Body of pancreas (tissue), 4 donors: ENCODE measurements at regions not wholly inside any gene's neighbourhood (a gene's known extent, or its start where the extent isn't known, plus 50 kb on each side); places are given as distances from the start of the nearest gene placed in this dataset.
"Not testable (repeated sequence)": the region's sequence is repeated elsewhere in the genome, so short reads cannot be mapped to it uniquely, and the experiment has no call there.

ENCODE experiments used
- ATAC-seq: fragments of 150-250 bp; one replicate; pipeline ENCODE4 v1.9.1; 2016
- DNase-seq, 4 donors: peaks; one replicate each; pipeline ENCODE4 v3.0.0-alpha.2; 2019
- H3K27ac ChIP-seq, 4 donors: fragments of 200-600 bp; sonication (generic); 1 replicate in 3 of 4; 2 replicates in 1 of 4; pipeline versions ENCODE4 v1.5.1 to v1.6.1; 2016 to 2019; ENCODE audit warnings: mild to moderate bottlenecking in 1 of 4, mixed read lengths in 1 of 4, moderate library complexity in 1 of 4
- H3K27me3 ChIP-seq, 2 donors: fragments of 200-600 bp; sonication (generic); one replicate each; pipeline ENCODE4 v1.6.0; 2016; ENCODE audit warnings: mild to moderate bottlenecking in 1 of 2
- H3K36me3 ChIP-seq, 2 donors: fragments of 200-600 bp; sonication (generic); replicated peaks in 1 of 2; 2 replicates each; pipeline ENCODE4 v1.5.1; 2016; ENCODE audit warnings: low read depth in 2 of 2; ENCODE audit not compliant: insufficient read depth in 1 of 2
- H3K4me1 ChIP-seq: fragments of 200-600 bp; sonication (generic); one replicate; pipeline ENCODE4 v1.6.0; 2016
- H3K4me3 ChIP-seq, 2 donors: fragments of 200-600 bp; sonication (generic); 1 replicate in 1 of 2; 2 replicates in 1 of 2; pipeline ENCODE4 v1.5.1; 2016 to 2019
- H3K9me3 ChIP-seq, 3 donors: fragments of 200-600 bp; sonication (generic); 1 replicate in 2 of 3; 2 replicates in 1 of 3; pipeline ENCODE4 v1.5.1; 2016
- CTCF ChIP-seq, 7 experiments: fragments of 450-650 bp in 4 of 7; fragments of 200-600 bp in 3 of 7; sonication (generic) in 3 of 7; IDR thresholded peaks; one replicate each; pipeline ENCODE4 v1.5.1; 2016 to 2019; ENCODE audit warnings: antibody characterized with exemption in 7 of 7
- POLR2A ChIP-seq, 3 donors: fragments of 450-650 bp; IDR thresholded peaks; one replicate each; pipeline ENCODE4 v1.6.1; 2016; ENCODE audit warnings: antibody characterized with exemption in 3 of 3, mild to moderate bottlenecking in 2 of 3
- WGBS, 2 donors: methylation state at CpG; one replicate each; pipeline ENCODE4 v1.1.5; 2017; 5-methylcytosine and 5-hydroxymethylcytosine counted together
- intact Hi-C: fragments of 100-400 bp; cut with DNase I; formaldehyde crosslinking; loops from one replicate; pipeline ENCODE4 v1.15.1; 2023

GRCh38 chr1:194865383-194865782 is 1679.0 kb upstream of the B3GALT2 start:
- H3K9me3 ChIP-seq = no peaks in the 10 kb centered on the region
- 22% methylated on average over 4 of the region's 4 CpGs for WGBS, 2 donors
- H3K27me3 ChIP-seq = no peaks in the 10 kb centered on the region
- ATAC-seq (no peak), DNase-seq (no peak)
- H3K4me1 ChIP-seq = no peaks in the 10 kb centered on the region
- no peak overlapping the region for H3K4me3 ChIP-seq
- no peak overlapping the region for H3K27ac ChIP-seq
- TF ChIP-seq POLR2A (IDR thresholded peaks at IDR 0.05) = no peak
- no peak for TF ChIP-seq CTCF (IDR thresholded peaks at IDR 0.05)
- H3K36me3 ChIP-seq = no peaks in the 10 kb centered on the region
- intact Hi-C loops = no loop called here

- no peaks in the 10 kb centered on the region for H3K27me3 ChIP-seq
- no peak for TF ChIP-seq CTCF (IDR thresholded peaks at IDR 0.05)
- no peaks in the 10 kb centered on the region for H3K36me3 ChIP-seq
- H3K27ac ChIP-seq = no peak overlapping the region
- H3K4me1 ChIP-seq = no peaks in the 10 kb centered on the region
- H3K9me3 ChIP-seq = no peaks in the 10 kb centered on the region
- intact Hi-C loops = no loop called here
- ATAC-seq (no peak), DNase-seq (no peak)
- H3K4me3 ChIP-seq = no peak overlapping the region
Measured at GRCh38 chr1:194862129-194862528, 1675.7 kb upstream of the B3GALT2 start.

DNA sequence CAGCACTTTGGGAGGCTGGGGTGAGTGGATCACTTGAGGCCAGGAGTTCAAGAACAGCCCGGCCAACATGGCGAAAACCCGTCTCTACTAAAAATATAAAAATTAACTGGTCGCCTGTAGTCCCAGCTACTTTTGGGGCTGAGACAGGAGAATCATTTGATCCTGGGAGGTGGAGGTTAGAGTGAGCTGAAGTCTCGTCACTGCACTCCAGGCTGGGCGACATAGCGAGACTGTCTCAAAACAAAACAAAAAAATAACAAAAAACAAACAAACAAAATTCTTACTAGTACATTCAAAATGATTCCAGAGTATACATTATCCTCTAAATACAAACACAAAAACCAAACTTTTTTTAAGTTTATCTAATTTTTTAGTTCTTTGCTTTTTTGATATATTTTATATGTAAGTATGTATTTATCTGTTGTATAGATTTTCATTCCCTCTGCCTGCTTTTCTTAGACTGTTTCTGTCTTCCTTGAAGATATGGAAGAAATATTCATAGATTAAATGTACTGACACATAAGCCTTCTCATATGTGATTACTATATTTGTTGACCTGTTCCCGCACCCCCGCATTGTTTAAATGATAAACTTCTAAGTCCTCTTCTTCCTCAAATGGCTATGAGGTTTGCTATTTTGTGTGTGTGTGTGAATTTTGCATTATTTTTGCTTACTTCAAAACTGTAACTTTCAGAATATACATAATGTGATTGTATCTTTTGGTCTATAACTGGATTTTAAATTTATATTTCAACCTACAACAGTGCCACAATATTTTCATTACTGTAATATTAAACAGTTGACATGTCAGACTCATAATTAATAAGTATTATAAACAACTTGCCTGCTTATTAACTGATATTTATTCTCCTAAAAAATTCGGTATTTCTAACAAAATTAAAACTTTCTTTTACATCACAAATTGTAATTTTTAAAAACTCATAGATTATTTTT is 1674.1 kb upstream of the B3GALT2 start:
- Histone ChIP-seq H3K4me3 (no peak overlapping the region), H3K27ac (no peak overlapping the region), H3K27me3 (no peaks in the 10 kb centered on the region), H3K4me1 (no peaks in the 10 kb centered on the region), H3K9me3 (no peaks in the 10 kb centered on the region), H3K36me3 (no peaks in the 10 kb centered on the region)
- intact Hi-C loops = no loop called here
- DNase-seq (no peak), ATAC-seq (no peak)
- TF ChIP-seq POLR2A (IDR thresholded peaks at IDR 0.05) (no peak), CTCF (IDR thresholded peaks at IDR 0.05) (no peak)
- 73 to 80% methylated on average over 10 of the region's 10 CpGs for WGBS, 2 donors

- H3K4me3 ChIP-seq, H3K36me3 ChIP-seq, ATAC-seq, intact Hi-C loops, H3K9me3 ChIP-seq, H3K4me1 ChIP-seq, H3K27ac ChIP-seq, DNase-seq, H3K27me3 ChIP-seq: not testable (repeated sequence)
- WGBS, 2 donors = 82 to 83% methylated on average over 17 of the region's 17 CpGs
Measured at GRCh38 chr1:194859481-194860154, 1673.2 kb upstream of the B3GALT2 start.

DNA sequence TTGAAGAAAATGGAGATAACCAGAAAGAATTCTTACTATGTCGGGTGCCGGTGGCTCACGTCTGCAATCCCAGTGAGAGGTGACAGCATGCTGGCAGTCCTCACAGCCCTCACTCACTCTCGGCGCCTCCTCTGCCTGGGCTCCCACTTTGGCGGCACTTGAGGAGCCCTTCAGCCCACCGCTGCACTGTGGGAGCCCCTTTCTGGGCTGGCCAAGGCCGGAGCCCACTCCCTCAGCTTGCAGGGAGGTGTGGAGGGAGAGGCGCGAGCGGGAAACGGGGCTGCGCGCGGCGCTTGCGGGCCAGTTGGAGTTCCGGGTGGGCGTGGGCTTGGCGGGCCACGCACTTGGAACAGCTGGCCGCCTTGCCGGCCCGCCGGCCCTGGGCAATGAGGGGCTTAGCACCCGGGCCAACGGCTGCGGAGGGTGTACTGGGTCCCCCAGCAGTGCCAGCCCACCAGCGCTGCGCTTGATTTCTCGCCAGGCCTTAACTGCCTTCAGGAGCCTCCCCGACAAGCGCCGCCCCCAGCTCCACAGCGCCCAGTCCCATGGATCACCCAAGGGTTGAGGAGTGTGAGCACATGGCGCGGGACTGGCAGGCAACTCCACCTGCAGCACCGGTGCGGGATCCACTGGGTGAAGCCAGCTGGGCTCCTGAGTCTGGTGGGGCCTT is 1672.5 kb upstream of the B3GALT2 start:
- 88 to 92% methylated on average over 13 to 37 of the region's 39 CpGs for WGBS, 2 donors
- H3K27me3 ChIP-seq, H3K9me3 ChIP-seq, DNase-seq, H3K4me1 ChIP-seq, intact Hi-C loops, H3K27ac ChIP-seq, ATAC-seq, H3K4me3 ChIP-seq, H3K36me3 ChIP-seq: not testable (repeated sequence)
